HG03025 (cell line): ENCODE measurements at regions not wholly inside any gene's neighbourhood (a gene's known extent, or its start where the extent isn't known, plus 50 kb on each side); places are given as distances from the start of the nearest gene placed in this dataset.

Source experiments
- ATAC-seq: cut with Tn5 transposase; IDR thresholded peaks from one replicate; pipeline ENCODE4 v1.9.1; 2021; ENCODE audit warnings: mild to moderate bottlenecking, moderate library complexity; ENCODE audit not compliant: unreplicated experiment, low FRiP score

DNA sequence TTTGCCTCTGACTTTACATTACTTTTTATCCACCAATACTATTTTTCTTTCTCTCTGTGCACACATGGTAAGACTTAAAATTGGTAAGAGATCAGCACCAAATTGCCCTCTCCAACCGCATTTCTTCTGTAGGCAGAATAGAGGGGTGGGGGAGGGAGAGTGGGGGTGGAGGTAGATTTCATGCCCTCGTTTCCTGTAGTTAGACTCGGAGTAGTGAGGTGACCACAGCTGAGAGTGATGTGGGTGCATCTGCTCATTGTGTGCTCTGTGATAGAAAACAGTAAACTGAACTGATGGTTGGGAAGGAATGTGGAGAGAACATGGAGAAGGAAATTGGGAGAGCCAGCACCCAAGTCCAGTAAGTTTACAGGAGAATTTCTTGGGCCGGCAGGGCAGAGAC lies 498.3 kb downstream of the IRX1 start:
- ATAC-seq = no peak

DNA sequence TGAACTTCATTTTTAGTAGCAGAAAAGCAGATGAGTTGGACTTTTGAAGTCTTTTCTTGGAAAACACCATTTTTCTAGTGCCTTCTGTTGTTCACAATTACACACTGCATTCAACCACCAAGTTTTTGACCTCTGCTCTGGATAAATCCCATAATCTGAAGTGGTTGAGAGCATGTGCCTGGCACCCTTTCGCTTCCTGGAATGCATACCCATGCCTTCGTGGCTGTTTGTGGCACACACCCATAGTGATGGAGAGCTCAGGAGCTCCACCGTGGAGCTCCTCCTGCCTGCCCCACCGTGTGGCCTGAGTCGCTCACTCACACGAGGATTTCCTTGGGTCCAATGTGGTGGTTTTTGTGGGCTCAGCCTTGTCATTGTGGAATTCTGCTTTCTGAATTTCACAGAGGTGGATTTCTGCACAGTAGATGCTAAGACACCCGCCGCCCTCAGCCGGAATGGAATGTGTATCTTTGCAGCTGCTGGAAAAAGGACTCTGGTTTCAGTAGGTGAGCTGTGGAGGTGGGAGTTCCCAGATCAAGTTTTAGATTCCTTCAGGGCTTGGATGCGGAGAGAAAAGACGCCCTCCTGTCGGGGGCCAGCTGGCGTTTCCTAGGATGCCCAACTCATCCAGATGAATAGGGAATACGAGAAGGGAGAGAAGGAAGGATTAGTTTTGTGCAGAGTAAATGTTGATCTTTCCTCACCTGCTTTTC lies 500.4 kb downstream of the IRX1 start:
- ATAC-seq = no peak

- ATAC-seq = no peak
Measured at GRCh38 chr5:4097199-4097598, 501.6 kb downstream of the IRX1 start.

DNA sequence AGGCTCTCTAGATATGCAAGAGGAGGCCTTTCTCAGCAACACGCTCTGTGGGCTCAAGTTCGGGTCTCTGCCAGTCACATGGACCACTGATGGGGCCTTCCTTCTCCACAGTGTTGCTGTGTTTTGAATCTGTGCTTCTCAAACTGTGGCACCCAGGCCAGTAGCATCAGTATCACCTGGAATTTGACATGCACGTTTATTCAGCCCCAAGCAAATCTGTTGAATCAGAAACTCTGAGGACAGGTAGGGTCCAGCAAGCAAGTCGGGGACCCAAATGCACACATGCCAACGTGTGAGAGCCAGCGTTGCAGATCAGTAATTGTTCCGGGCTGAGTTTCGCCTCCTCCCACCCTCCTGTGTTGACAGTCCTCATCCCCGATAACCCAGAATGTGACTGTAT lies 502.6 kb downstream of the IRX1 start:
- ATAC-seq = no peak

GRCh38 chr5:4099386-4099785 lies 503.8 kb downstream of the IRX1 start:
- ATAC-seq = no peak

DNA sequence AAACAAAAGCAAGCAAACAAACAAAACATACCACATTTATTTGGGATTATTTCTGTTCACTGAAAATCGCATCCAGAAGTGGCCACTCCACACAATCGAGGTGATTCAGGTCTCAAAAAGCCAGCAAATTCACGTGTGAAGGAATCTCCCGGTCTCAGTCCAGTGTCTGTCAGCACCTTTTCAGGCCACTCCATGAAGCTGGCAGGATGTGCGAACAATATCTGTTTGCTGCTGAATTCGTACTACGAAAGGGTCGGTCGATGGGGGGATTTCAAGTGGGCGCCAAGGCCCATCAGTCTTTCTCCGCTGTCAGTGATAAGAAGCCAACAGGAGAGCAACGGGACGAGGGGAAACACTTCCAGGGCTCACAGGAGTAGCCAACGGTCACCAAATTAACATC lies 505.1 kb downstream of the IRX1 start:
- ATAC-seq = no peak

- ATAC-seq = no peak
Measured at GRCh38 chr5:4101189-4101588, 505.6 kb downstream of the IRX1 start.

DNA sequence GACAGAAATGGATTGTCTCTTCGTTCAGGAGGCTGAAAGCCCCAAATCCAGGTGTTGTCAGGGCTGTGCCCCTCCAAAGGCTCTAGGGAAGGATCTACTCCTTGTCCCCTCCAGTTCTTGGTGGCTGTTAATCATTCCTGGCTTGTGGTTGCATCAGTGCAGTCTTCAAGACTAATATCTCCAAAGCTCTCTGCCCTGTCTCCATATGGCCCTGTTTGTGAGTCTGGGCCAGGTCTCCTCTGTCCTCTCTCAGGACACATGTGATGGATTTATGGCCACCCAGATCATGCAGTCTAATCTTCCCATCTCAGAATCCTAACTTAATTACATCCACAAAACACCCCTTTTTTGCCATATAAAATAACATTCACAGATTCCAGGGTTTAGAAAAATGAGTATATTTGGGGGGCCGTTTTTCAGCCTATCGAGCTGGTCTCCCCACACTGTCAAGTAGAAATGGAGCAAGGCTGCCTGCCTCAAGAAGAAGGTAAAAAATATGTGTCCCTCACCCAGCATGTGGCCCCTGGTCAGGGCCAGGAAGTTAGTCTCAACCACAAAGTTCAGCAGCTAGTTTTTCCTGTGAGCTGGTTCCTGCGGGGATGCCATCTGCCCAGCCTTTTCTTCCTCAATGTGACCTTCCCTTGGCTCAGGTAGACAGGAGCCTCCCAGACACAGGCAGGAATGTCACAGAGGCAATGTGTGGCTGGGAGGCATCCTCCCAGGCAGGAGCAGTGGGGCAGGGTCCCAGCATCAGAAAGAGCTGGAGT lies 509.4 kb downstream of the IRX1 start:
- no peak for ATAC-seq

GRCh38 chr5:4108690-4109089 lies 513.1 kb downstream of the IRX1 start:
- no peak for ATAC-seq

- ATAC-seq = no peak
Measured at GRCh38 chr5:4113426-4113825, 517.8 kb downstream of the IRX1 start.

DNA sequence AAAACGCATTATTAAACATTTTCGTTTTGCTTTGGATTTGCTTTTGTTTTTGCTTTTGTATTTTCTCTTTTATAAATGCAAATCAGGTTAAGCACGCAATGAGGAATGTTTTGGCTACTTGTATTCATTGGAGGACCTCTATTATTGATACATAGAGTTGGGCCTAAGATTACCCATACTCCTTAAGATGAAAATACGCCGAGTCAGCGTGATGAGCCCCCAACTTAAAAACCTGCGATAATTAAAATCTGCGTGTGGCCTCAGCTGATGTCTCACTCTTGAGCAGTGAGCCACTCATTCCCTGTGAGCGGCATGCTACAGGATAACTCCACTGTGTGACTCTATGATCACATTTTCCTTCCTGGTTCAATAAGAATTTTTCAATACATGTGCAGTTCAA lies 518.3 kb downstream of the IRX1 start:
- no peak for ATAC-seq

DNA sequence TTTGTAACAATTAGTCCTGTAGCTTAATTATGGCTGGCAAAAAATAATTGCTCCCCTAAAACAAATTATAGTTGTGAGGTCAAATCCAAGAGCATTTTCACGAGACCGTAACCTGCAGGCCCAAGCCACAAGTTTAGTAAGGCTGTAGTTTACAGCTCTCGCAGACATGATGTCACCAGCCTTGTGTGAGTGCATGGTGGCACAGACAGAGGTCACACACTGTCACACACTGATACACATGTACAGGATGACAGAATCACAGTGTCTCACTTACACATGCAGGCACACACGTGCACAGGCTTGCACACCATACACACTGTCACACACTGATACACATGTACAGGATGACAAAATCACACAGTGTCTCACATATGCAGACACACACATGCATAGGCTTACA lies 518.8 kb downstream of the IRX1 start:
- ATAC-seq = no peak

DNA sequence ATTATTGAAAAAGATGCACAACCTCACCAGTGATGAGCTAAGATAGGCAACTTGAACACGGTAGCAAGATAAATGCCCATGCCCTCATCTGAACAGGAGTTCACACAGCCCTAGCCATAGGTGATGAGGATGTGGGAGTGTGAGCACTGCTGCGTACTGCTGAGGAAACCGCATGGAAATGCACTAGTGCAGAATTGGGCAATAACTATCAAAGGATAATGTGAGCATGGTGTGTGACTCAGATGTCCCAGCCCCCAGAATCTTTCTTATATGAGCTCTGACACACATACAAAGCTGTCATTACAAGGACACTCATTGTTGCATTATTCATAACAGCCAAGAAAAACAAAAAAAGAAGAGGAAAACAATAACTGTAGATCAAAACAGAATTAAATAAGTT lies 521.2 kb downstream of the IRX1 start:
- ATAC-seq = no peak

DNA sequence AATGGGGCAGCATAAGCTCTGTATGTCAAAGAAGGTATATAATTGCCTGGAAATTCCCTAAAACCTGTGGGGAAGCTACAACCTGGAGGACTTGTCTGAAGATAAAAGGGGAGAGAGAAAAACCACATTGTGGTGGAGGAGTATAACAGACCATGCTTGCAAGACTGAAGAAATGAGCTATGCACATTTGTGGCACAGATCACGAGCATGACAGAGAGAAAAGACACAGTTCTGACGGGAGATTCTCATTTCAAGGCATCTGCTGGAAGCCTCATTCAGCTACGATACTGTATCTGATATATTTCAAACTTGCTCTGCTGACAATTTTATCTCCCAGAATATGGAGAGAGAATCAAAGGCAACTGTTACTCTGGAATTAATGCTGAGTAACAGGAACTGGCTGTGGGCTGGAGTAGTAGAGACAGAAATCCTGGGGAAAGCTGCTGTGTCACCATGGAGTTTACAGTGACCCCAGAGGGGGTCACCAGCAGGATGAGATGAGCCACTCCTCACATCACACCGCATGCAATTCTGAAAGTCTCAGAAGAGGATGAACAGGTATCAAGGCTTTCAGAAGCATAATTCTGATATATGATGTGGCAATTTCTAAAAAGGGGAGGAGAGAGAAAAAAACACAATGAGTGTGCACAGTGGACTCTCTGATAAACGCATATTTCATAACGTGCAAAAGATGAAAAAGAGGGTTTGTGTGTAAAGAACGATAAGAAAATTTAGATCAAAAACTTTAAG lies 528.8 kb downstream of the IRX1 start:
- no peak for ATAC-seq

- ATAC-seq = no peak
Measured at GRCh38 chr5:4128994-4129393, 533.4 kb downstream of the IRX1 start.

- no peak for ATAC-seq
Measured at GRCh38 chr5:4129523-4129922, 533.9 kb downstream of the IRX1 start.

GRCh38 chr5:4130819-4131218 lies 535.2 kb downstream of the IRX1 start:
- ATAC-seq = no peak

GRCh38 chr5:4137781-4138180 lies 542.1 kb downstream of the IRX1 start:
- ATAC-seq = no peak

DNA sequence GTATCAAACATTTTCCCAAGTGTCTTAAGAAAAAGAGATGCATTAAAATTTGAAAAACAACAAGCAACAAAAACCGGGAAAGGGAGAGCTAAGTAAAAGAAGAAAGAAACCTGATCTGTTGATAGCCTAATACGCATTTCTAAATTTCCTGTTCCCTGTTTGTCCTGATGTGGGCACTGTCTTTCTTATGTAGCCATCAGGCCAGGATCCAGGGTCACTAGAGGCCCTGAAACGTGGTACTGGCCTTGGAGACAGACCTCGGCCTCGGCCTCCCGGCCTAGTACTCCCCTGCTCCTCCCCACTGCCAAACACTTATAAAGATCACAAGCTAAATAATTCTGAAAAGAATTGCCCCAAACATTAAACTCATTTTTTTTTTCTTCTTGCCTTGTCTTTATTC lies 547.2 kb downstream of the IRX1 start:
- no peak for ATAC-seq

DNA sequence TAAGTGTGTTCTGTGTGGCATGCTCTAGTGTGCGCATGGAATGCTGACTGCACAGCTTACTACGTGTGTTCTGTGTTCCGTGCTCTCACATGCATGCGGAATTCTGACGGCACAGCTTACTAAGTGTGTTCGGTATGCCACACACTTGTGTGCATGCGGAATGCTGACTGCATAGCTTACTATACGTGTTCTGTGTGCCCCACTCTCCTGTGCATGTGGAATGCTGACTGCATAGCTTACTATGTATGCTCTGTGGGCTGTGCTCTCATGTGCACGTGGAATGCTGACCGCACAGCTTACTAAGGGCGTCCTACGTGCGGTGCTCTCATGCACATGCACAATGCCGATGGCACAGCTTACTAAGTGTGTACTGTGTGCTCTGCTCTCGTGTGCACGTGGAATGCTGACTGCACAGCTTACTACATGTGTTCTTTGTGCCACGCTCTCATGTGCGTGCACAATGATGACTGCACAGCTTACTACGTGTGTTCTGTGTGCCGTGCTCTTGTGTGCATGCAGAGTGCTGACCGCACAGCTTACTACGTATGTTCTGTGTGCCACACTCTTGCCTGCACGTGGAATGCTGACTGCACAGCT lies 548.9 kb downstream of the IRX1 start:
- no peak for ATAC-seq

- no peak for ATAC-seq
Measured at GRCh38 chr5:4145511-4145910, 549.9 kb downstream of the IRX1 start.
